ENCODE measurements at regions not wholly inside any gene's neighbourhood (a gene's known extent, or its start where the extent isn't known, plus 50 kb on each side); places are given as distances from the start of the nearest gene placed in this dataset.
A peak's percentile ranks its signal among the peaks of the same experiment; 100 is the strongest.
"Not testable (repeated sequence)": the region's sequence is repeated elsewhere in the genome, so short reads cannot be mapped to it uniquely, and the experiment has no call there.

DNA sequence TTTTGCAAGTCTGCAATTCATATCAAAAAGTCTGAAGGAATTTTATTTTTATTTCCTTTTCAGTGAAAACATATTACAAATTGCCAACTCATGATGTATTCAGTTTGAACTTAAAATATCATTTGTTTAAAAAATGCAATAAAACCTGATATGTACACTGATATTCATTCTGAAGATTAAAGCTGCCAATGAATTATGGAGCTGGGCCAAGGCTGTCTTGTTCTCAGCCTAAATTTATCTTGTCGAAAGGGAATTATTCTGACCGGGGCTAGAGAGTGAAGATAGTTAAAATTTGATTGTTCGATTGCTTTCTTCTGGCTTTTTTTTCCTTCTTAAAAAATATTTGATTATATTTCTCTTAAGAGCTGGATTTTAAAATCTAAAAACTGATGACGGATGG lies 54.0 kb upstream of the RBFOX1 start:
- in situ Hi-C loops (cut with HindIII; ENCODE audit: low sequenced_read_pairs): no loop called here
- DNase-seq (ENCODE audit: low spot score): peak; percentile 75

DNA sequence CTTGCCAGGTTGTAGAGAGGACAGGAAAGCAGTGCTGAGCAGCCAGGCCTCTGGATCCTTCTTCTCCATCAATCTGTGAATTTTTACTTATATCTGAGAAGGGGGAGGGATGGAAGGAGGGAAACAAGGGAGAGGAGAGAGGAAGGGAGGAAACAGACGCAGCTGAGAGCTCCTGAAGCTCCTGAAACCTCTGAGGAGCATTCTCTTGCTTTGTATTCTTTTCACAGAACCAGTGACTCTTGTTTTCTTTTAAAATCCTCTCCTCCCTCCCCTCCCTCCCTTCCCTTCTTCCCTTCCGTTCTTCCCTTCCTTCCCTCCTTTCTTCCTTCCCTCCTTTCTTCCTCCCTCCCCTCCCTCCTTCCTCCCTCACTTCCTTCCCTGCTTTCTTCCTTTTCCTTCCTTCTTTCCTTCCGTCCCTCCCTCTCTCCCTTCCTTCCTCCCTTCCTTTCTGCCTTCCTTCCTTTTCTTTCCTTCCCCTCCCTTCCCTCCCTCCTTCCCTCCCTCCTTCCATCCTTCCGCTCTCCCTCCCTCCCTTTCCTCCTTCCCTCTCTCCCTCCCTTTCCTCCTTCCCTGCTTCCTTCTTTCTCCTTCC lies 60.0 kb upstream of the RBFOX1 start:
- in situ Hi-C loops (cut with HindIII; ENCODE audit: low sequenced_read_pairs): no loop called here
- no peak for DNase-seq (ENCODE audit: low spot score)

DNA sequence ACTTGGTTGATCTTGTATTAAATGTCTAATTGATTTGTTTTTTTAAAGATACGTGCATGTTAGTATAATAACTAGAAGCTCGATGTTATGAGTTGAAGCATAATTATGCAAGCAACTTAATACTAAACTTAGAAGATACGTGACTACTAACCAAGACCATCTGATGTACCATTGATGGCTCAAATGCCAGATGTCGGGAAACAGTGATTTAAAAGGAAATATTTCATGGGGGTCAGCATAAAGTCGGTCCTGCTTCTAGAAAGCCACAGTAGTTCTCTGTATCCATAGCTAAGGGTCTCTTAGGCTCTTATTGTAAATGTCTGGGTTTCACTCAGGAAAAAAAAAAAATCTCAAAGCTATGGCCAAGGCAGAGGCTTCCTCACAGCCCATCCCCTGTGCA lies 61.2 kb upstream of the RBFOX1 start:
- no peak for DNase-seq (ENCODE audit: low spot score)
- in situ Hi-C loops (cut with HindIII; ENCODE audit: low sequenced_read_pairs): no loop called here

DNA sequence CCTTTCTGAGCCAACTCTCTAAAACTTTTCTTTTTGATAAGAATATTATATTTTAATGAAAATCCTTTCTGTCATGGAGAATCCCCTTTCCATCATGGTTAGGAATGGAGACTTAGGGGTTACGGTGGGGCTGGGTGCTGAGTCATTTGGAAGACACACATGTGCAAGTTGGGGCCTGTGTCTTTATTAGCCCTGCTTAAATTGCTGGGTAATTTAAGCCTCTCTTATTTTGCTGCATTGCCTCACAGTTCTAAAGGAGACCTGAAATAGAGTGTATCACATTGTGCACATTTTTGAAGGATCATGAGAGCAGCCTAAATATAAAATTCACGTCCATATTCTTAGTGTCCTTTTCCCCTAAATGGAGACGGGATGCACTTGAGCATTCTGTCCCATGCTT lies 61.8 kb upstream of the RBFOX1 start:
- in situ Hi-C loops (cut with HindIII; ENCODE audit: low sequenced_read_pairs): no loop called here
- no peak for DNase-seq (ENCODE audit: low spot score)

DNA sequence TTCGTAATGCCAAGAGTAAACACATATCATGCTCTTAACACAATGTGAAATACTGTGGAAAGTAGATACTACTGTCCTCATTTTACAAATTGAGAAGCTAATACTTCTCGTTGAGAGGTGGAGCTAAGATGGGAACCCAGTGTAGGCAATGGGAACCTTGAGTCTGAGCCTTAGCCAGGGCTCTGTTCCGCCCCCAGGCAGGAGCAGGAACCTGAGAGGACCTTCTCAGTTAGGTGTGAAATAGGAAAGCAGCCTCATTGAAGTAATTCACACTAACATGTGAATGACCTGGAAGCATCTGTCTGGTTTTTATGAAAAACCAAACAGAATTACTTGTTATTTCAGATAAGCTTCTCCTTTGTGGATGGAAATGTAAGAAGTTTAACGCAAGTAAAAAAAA lies 62.6 kb upstream of the RBFOX1 start:
- no peak for DNase-seq (ENCODE audit: low spot score)
- in situ Hi-C loops (cut with HindIII; ENCODE audit: low sequenced_read_pairs): no loop called here

DNA sequence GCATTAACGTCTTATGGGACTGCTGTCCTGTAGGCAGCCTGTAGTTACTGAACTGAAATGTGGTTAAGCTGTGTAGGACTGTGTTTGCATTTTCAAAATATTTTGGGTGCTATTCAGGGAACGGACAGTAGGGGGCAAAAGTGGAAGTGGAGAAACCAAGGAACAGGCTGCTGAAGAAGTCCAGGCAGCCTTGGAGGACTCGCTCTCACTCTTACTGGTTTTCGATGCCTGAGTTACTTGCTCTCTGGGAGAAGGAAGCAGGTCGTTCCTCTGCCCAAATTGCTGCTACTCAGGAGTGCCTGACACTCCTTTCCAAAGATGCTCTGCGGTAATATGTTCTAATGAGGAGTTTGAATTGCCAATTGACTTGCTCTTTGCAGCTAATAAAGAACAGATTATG lies 64.5 kb upstream of the RBFOX1 start:
- DNase-seq (ENCODE audit: low spot score): peak; percentile 74
- in situ Hi-C loops (cut with HindIII; ENCODE audit: low sequenced_read_pairs): no loop called here

DNA sequence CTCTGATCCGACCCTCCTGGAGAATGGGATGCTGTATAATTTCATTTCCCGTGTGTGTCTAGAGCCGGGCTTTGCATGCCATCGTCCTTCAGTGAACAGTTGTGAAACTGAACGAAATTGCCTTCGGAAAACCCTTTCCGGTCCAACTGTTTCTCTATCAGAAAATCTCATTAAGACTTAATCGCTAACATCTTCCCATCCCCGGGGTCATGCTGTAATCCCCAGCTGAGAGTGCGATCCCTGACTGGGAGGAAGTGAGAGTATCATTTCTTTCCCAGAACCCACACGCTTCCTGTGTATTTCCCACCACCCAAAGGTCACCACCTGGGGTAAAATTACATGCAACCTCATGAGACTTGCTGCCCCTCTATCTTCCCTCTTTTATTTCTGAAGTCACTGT lies 75.6 kb upstream of the RBFOX1 start:
- no peak for DNase-seq (ENCODE audit: low spot score)
- in situ Hi-C loops (cut with HindIII; ENCODE audit: low sequenced_read_pairs): no loop called here

DNA sequence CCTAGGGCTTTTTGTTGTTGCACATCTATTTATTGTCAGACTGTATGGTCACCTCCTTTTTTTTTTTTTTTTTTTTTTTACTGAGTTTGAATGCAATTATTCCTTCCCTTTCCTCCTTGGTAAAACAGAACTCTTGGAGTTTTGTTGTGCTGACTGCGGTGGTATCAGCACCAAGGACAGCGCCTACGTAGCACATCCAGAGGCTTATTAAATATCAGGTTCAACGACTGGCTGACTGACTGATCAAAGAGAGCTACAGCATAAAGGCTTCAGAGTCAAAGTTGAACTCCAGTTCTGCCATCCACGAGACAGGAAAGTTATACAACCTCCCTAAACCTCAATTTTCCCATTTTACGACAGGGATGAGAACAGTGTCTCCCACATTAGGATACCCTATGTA lies 86.1 kb upstream of the RBFOX1 start:
- no peak for DNase-seq (ENCODE audit: low spot score)
- in situ Hi-C loops (cut with HindIII; ENCODE audit: low sequenced_read_pairs): no loop called here

DNA sequence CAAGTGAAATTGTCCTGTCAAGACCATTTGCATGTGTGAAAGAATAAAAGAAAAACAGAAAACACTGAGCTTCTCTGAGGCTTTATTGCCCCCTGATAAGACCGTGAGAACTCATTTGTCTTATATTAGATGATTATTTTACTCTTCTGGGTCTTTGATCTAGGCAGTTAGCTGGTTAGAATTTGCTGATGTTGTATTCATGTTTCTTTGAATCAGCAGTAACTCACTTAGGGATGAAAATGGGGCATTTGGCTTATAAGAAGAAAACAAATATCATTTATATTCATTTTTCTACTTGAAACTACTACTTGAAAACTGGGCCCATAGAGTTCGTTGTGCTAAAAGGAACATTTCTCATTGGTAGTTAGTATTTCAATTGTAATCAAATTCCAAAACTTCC lies 93.1 kb upstream of the RBFOX1 start:
- in situ Hi-C loops (cut with HindIII; ENCODE audit: low sequenced_read_pairs): no loop called here
- DNase-seq (ENCODE audit: low spot score): no peak

DNA sequence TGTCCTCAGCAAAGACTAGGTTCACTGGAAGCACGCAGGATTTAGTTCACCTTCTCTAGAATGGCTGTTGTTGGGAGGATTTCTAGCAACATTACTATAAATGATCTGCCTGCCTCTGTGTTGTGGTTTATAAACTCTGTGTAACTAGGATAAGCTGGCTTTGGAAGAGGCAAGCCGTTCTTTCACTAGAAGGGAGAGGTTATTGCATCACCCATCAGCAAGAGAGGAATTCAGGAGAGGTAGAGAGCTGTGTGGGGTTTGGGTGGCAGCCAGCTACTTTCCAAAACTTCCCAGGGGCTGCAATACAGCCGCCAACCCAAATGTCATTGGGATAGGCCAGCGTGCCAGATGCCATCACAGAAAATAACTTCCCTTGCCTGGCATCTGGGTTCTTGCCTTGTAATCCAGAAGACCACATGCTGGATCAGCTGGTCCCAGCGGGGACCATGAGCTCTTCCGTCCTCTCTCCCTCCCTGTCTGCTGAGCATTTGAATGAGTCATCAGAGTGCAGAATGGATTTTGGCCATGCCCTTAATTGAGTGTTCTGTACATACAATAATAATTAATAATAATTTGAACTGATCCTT lies 95.7 kb upstream of the RBFOX1 start:
- DNase-seq (ENCODE audit: low spot score): peak; percentile 45
- in situ Hi-C loops (cut with HindIII; ENCODE audit: low sequenced_read_pairs): no loop called here

DNA sequence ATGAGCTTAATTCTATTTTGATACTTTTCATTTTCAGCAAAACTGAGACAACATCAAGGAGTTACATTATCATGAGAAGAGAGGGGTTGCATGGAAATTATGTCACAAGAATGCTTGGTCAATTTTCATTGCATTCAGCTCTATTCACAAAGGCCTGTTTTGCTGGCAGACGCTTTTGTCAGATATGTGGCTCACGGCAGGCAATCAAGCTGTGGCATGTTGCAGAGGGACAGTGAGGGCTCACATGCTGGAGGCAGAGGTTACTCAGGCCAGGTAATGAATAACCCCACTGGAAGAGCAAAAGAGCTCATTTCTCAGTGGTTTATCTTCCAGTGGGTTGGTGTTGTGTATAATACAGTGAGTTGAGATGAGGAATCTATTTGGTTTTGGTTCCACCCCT lies 98.7 kb upstream of the RBFOX1 start:
- in situ Hi-C loops (cut with HindIII; ENCODE audit: low sequenced_read_pairs): no loop called here
- DNase-seq (ENCODE audit: low spot score): peak; percentile 70

DNA sequence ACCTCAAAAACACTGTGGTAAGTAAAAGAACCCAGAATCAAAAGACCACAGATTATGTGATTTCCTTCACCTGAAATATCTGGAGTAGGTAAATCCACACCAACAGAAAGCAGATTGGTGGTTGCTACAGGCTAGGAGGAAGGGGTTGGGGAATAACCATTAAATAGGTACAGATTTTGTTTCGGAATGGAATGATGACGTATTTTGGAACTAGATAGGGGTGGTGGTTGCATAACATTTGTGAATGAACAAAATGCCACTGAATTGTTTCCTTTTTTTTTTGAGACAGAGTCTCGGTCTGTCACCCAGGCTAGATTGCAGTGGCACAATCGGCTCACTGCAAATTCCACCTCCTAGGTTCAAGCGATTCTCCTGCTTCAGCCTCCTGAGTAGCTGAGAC lies 100.9 kb upstream of the RBFOX1 start:
- no peak for DNase-seq (ENCODE audit: low spot score)
- in situ Hi-C loops (cut with HindIII; ENCODE audit: low sequenced_read_pairs): no loop called here

DNA sequence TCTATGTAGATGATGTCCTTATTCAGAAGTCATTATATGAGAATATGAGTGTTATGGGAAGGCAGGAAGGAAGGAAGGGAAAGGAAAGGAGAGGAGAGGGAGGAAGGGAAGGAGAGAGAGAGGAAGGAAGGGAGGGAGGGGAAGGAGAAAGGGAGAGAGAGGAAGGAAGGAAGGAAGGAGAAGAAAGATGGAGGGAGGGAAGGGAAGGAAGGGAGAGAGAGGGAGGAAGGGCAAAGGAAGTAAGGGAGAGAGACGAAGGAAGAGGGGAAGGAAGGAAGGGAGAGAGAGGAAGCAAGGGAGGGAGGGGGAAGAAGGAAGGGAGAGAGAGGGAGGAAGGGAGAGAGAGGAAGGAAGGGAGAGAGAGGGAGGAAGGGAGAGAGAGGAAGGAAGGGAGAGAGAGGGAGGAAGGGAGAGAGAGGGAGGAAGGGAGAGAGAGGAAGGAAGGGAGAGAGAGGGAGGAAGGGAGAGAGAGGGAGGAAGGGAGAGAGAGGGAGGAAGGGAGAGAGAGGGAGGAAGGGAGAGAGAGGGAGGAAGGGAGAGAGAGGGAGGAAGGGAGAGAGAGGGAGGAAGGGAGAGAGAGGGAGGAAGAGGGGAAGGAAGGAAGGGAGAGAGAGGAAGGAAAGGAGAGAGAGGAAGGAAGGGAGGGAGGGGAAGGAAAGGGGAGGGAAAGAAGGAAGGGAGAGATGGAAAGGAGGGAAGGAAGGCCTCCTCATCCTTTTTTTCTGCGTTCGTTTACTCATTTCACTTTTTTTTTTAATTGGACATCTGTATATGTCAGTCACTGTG lies 103.0 kb upstream of the RBFOX1 start:
- DNase-seq (ENCODE audit: low spot score); in situ Hi-C loops (cut with HindIII; ENCODE audit: low sequenced_read_pairs): not testable (repeated sequence)

DNA sequence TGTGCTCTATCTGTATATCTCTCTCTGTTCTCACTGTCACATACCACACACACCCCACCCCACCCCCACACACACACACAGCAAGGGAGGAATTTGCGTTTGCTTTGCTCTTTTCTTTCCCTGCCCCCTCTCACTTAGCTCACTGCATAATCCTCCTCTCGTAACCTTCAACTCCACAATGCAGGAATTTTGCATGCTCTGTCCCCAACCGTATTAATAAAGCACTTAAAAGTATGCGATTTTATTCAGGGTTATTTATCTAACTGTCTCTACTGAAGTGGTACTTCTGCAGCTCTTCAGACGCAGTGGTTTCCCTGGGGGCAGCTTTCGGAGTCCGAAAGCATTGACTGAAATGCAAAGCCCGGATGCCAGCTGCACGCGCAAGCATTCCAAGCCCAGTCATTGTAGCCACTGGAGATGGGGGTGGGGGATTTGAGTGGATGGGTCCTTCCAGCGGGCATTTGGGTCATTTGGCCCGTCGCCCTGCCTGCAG lies 105.4 kb upstream of the RBFOX1 start:
- no peak for DNase-seq (ENCODE audit: low spot score)
- in situ Hi-C loops (cut with HindIII; ENCODE audit: low sequenced_read_pairs): no loop called here

DNA sequence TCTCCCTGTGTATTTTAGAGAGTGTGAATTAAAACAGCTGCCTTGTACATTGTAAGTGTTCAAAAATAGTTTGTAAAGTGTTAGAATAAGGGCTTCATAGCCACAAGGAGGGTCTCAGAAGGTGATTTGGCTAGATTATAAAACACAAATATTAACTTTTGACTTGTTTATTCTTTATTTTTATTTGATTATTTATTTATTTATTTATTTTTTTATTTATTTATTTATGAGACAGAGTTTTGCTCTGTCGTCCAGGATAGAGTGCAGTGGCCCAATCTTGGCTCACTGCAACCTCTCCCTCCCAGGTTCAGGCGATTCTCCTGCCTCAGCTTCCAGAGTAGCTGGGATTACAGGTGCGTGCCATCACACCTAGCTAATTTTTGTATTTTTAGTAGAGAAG lies 111.5 kb upstream of the RBFOX1 start:
- no peak for DNase-seq (ENCODE audit: low spot score)
- in situ Hi-C loops (cut with HindIII; ENCODE audit: low sequenced_read_pairs): no loop called here

DNA sequence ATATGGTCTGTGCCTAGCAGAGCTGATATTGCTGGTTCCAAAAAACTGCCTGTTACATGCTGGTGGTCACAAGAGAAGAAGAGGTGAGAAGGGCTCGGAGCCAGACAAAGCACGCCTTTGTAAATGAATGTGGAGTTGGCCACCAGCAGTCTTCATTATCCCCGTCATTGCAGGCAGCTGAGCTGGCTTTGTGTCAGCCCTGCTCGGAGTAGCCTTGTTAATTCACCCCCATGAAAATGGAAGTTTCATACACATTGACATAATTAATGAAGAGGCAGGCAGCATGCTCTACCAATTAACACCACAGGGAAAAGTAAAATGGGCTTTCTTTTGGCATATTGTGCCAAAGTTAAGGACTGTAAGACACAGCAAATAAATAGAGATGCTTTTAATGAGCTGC lies 113.7 kb upstream of the RBFOX1 start:
- in situ Hi-C loops (cut with HindIII; ENCODE audit: low sequenced_read_pairs): no loop called here
- peak; percentile 37 for DNase-seq (ENCODE audit: low spot score)

DNA sequence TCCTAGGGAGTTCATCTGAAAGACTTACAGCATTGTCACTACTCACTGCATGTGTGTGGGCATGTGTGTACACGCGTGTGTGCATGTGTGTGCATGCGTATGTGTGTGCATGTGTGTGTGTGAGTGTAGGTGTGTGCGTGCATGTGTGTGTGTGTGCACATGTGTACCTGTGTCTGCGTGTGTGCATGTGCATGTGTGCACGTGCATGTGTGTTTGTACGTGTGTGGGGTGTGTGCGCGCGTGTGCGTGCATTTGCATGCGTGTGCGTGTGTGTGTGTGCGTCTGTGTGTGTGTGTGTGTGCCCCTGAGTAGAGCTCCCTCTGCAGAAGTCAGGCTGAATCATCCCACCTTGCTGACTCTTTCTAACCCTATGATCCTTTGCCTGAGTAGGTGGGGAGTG lies 114.8 kb upstream of the RBFOX1 start:
- DNase-seq (ENCODE audit: low spot score): no peak
- in situ Hi-C loops (cut with HindIII; ENCODE audit: low sequenced_read_pairs): no loop called here

DNA sequence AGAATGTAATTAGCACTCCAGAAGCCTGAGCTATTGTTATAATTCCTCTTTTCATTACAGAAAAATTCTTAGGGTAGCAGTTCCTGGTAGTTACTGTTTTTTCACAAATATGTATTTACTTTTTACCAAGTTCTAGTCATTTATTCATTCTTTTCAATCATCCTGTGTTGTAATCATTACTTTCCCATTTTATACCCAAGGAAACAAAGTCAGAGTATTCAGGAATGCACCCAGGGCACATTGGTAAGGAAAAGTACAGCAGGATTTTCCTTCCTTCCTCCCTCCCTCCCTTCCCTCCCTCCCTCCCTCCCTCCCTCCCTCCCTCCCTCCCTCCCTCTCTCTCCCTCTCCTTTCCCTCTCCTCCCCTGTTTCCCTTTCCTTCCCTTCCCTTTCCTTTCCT lies 115.9 kb upstream of the RBFOX1 start:
- in situ Hi-C loops (cut with HindIII; ENCODE audit: low sequenced_read_pairs): no loop called here
- DNase-seq (ENCODE audit: low spot score): no peak

DNA sequence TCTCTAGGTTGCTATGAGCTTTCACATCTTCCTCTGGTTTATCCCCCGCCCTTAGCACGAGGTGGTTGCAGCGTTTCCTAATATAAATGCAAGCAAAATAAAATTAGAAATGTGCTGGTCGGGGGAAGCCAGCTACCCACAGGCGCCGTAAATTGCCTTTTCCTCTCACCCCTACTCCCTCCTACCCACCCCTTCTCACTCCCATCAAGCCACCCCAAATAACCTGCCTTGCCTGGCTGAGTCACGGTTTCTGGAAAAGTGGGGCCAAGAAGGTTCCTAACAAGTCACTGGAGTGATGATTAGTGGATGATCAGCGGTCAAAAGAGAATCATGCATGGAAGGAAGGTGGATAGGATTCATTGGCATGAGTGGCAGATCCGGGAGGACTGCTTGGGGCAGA lies 120.9 kb upstream of the RBFOX1 start:
- DNase-seq (ENCODE audit: low spot score): no peak
- in situ Hi-C loops (cut with HindIII; ENCODE audit: low sequenced_read_pairs): no loop called here

DNA sequence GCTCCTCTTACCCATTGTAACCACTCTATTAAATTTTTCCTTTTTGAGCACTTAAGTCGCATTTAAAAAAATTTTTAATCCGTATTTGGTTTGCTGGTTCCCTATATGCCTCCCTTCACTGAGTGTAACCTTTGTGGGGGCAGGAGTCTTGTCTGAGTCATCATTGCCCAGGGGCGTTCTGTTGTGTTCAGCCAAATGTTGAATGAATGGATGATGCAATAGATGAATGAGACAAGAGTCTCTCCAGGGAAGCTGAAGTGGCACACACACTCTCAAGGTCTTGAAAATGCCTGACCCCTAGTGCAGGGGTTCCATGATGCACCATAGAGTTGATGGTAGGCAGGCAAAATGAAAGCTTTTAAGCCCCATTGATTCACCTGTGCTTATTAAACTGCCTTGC lies 123.0 kb upstream of the RBFOX1 start:
- in situ Hi-C loops (cut with HindIII; ENCODE audit: low sequenced_read_pairs): no loop called here
- DNase-seq (ENCODE audit: low spot score): no peak

DNA sequence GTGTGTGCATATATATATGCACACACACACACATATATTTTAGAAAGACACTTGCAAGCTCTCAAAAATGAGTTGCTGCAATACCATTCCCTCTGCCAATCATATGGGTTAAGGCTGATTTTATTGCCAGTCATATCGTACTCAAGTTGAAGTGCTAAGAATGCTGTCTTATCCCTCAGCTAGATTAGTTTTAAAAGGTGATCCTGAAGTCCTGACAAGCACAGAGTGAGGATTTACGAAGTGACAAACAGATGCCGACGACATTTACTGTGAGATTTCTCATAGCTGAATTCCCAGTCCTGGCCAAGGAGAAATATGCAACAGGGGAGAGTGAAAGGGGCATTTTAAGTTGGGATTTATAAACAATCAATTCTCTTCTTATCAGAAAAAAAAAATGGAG lies 126.2 kb upstream of the RBFOX1 start:
- no peak for DNase-seq (ENCODE audit: low spot score)
- in situ Hi-C loops (cut with HindIII; ENCODE audit: low sequenced_read_pairs): no loop called here

All from G401 (cell line).